Tibial artery (tissue), 4 donors: ENCODE measurements at regions not wholly inside any gene's neighbourhood (a gene's known extent, or its start where the extent isn't known, plus 50 kb on each side); places are given as distances from the start of the nearest gene placed in this dataset.
"Not testable (repeated sequence)": the region's sequence is repeated elsewhere in the genome, so short reads cannot be mapped to it uniquely, and the experiment has no call there.

Experiments used
- DNase-seq, 2 donors: peaks; one replicate each; pipeline ENCODE4 v3.0.0-alpha.2; 2019
- H3K27ac ChIP-seq, 2 donors: fragments of 200-600 bp; sonication (generic) in 1 of 2; 1 replicate in 1 of 2; 2 replicates in 1 of 2; pipeline ENCODE4 v1.5.1; 2018 to 2019; ENCODE audit warnings: mild to moderate bottlenecking in 1 of 2
- H3K27me3 ChIP-seq, 2 donors: fragments of 200-600 bp; sonication (generic) in 1 of 2; one replicate each; pipeline versions ENCODE4 v1.5.1 to v1.6.0; 2016 to 2019
- H3K36me3 ChIP-seq, 3 donors: fragments of 200-600 bp; sonication (generic) in 2 of 3; one replicate each; pipeline ENCODE4 v1.5.1; 2016 to 2019; ENCODE audit warnings: mild to moderate bottlenecking in 2 of 3
- H3K4me1 ChIP-seq, 4 donors: fragments of 200-600 bp; sonication (generic) in 2 of 4; 1 replicate in 3 of 4; 2 replicates in 1 of 4; pipeline ENCODE4 v1.5.1; 2016 to 2019
- H3K4me3 ChIP-seq, 2 donors: fragments of 200-600 bp; sonication (generic) in 1 of 2; 1 replicate in 1 of 2; 2 replicates in 1 of 2; pipeline ENCODE4 v1.5.1; 2018 to 2019; ENCODE audit warnings: mild to moderate bottlenecking in 2 of 2
- H3K9me3 ChIP-seq, 3 donors: fragments of 200-600 bp; sonication (generic) in 1 of 3; one replicate each; pipeline ENCODE4 v1.5.1; 2016 to 2019
- intact Hi-C: fragments of 100-400 bp; cut with DNase I; formaldehyde crosslinking; loops from one replicate; pipeline ENCODE4 v1.15.0; 2023; ENCODE audit warnings: low total_unique reads
- TF ChIP-seq, protein P1 (sequence below), 2 experiments: fragments of 200-600 bp in 1 of 2; fragments of 450-650 bp in 1 of 2; IDR thresholded peaks; one replicate each; pipeline ENCODE4 v1.5.1; 2017 to 2019; ENCODE audit warnings: antibody characterized with exemption in 2 of 2, mild to moderate bottlenecking in 1 of 2, moderate library complexity in 1 of 2

- H3K9me3 ChIP-seq, result peaks cover 0 to 5% (median 0%) of the 10 kb centered on the region in 3 donors
- H3K4me3 ChIP-seq, result no peak overlapping the region
- no peaks in the 10 kb centered on the region for H3K36me3 ChIP-seq
- DNase-seq, result no peak
- H3K27me3 ChIP-seq, result no peaks in the 10 kb centered on the region
- no peak overlapping the region for H3K27ac ChIP-seq
- intact Hi-C loops, result no loop called here
- TF ChIP-seq, protein P1, sequence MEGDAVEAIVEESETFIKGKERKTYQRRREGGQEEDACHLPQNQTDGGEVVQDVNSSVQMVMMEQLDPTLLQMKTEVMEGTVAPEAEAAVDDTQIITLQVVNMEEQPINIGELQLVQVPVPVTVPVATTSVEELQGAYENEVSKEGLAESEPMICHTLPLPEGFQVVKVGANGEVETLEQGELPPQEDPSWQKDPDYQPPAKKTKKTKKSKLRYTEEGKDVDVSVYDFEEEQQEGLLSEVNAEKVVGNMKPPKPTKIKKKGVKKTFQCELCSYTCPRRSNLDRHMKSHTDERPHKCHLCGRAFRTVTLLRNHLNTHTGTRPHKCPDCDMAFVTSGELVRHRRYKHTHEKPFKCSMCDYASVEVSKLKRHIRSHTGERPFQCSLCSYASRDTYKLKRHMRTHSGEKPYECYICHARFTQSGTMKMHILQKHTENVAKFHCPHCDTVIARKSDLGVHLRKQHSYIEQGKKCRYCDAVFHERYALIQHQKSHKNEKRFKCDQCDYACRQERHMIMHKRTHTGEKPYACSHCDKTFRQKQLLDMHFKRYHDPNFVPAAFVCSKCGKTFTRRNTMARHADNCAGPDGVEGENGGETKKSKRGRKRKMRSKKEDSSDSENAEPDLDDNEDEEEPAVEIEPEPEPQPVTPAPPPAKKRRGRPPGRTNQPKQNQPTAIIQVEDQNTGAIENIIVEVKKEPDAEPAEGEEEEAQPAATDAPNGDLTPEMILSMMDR (IDR thresholded peaks at IDR 0.05), result no peak
- no peaks in the 10 kb centered on the region for H3K4me1 ChIP-seq
These were observed 233.4 kb downstream of the BMP4 start for GRCh38 chr14:53723221-53723620.

- Histone ChIP-seq H3K27ac (no peak overlapping the region), H3K4me3 (no peak overlapping the region), H3K36me3 (no peaks in the 10 kb centered on the region), H3K9me3 (peaks cover 0 to 5% (median 0%) of the 10 kb centered on the region in 3 donors), H3K27me3 (no peaks in the 10 kb centered on the region), H3K4me1 (peaks cover 0 to 26% (median 13%) of the 10 kb centered on the region in 4 donors)
- TF ChIP-seq, protein P1 (IDR thresholded peaks at IDR 0.05), result no peak
- intact Hi-C loops, result no loop called here
- no peak for DNase-seq
These were observed 237.1 kb downstream of the BMP4 start for GRCh38 chr14:53719536-53719935.

DNA sequence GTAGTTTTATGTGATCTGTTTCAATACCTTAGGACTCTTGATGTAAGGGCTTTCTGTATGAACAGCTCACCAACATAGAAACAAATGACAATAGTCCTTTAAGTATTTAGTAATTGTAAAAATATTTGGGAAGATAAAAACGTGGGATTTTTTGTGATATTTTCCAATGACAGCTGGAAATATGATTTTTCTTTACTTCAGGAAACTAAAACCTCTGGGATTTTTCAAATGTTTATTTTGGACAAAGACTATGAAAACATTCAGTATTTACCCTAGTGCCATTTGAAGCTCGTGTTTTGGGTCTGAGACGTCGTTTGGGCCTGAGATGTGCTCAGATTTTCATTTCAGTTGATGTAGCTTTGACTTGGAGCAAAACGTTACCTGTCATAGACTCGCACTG lies 240.0 kb downstream of the BMP4 start:
- Histone ChIP-seq H3K4me3 (no peak overlapping the region), H3K4me1 (peaks cover 0 to 30% (median 13%) of the 10 kb centered on the region in 4 donors), H3K36me3 (no peaks in the 10 kb centered on the region), H3K27ac (no peak overlapping the region), H3K9me3 (peaks cover 0 to under 1% (median 0%) of the 10 kb centered on the region in 3 donors), H3K27me3 (no peaks in the 10 kb centered on the region)
- DNase-seq, result no peak
- intact Hi-C loops, result no loop called here
- TF ChIP-seq, protein P1 (IDR thresholded peaks at IDR 0.05), result no peak

DNA sequence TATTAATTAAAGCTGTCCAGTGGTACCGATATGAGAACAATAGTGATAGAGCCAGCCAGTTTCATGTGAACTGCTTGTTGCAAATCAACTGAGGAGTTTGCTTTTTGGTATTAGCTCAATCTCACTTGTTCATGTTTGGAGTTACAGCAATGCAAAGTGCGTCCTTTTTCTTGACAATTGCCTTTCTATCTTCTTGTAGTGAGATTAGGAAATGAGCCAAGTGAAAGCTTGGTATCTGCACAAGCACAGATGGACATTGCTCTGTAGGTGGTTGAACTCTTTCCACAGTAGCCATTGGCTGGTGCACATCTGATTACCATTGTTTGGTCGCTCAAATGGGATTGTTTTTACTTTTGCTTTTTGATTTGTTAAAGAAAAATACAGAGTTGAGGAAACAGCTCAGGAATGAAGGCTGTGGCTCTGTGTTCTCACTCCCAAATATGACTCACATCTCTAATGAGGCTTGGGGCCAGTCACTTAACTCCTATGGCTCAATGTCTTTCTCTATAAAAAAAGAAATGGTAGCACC lies 241.4 kb downstream of the BMP4 start:
- intact Hi-C loops, result no loop called here
- Histone ChIP-seq H3K9me3 (no peaks in the 10 kb centered on the region), H3K4me1 (peaks cover 0 to 30% (median 13%) of the 10 kb centered on the region in 4 donors), H3K27me3 (no peaks in the 10 kb centered on the region), H3K36me3 (no peaks in the 10 kb centered on the region), H3K27ac (peak overlapping the region in 1 of 2 donors; percentile 15), H3K4me3 (peak overlapping the region; percentile 1 to 9)
- peak in 1 of 2 donors; percentile 21 for DNase-seq
- TF ChIP-seq, protein P1 (IDR thresholded peaks at IDR 0.05), result no peak

GRCh38 chr14:53714495-53715192 lies 242.0 kb downstream of the BMP4 start:
- H3K9me3 ChIP-seq, result no peaks in the 10 kb centered on the region
- no peak for DNase-seq
- intact Hi-C loops, result no loop called here
- peak overlapping the region in 1 of 2 donors; percentile 15 for H3K27ac ChIP-seq
- no peaks in the 10 kb centered on the region for H3K36me3 ChIP-seq
- H3K4me3 ChIP-seq, result peak overlapping the region in 1 of 2 donors; percentile 1
- no peaks in the 10 kb centered on the region for H3K27me3 ChIP-seq
- H3K4me1 ChIP-seq, result peaks cover 0 to 30% (median 13%) of the 10 kb centered on the region in 4 donors
- TF ChIP-seq, protein P1 (IDR thresholded peaks at IDR 0.05), result no peak

DNA sequence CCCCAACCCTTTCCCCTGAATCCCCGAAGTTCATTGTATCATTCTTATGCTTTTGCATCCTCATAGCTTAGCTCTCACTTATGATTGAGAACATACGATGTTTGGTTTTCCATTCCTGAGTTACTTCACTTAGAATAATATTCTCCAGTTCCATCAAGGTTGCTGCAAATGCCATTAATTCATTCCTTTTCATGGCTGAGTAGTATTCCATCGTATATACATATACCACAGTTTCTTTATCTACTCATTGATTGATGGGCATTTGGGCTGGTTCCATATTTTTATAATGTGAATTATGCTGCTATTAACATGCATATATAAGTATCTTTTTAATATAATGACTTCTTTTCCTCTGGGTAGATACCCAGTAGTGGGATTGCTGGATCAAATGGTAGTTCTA lies 243.7 kb downstream of the BMP4 start:
- H3K27me3 ChIP-seq, H3K4me3 ChIP-seq, DNase-seq, H3K27ac ChIP-seq, intact Hi-C loops, H3K36me3 ChIP-seq, H3K9me3 ChIP-seq: not testable (repeated sequence)
- peaks cover 0 to 30% (median 13%) of the 10 kb centered on the region in 4 donors for H3K4me1 ChIP-seq
